ENCODE measurements at regions not wholly inside any gene's neighbourhood (a gene's known extent, or its start where the extent isn't known, plus 50 kb on each side); places are given as distances from the start of the nearest gene placed in this dataset.

DNA sequence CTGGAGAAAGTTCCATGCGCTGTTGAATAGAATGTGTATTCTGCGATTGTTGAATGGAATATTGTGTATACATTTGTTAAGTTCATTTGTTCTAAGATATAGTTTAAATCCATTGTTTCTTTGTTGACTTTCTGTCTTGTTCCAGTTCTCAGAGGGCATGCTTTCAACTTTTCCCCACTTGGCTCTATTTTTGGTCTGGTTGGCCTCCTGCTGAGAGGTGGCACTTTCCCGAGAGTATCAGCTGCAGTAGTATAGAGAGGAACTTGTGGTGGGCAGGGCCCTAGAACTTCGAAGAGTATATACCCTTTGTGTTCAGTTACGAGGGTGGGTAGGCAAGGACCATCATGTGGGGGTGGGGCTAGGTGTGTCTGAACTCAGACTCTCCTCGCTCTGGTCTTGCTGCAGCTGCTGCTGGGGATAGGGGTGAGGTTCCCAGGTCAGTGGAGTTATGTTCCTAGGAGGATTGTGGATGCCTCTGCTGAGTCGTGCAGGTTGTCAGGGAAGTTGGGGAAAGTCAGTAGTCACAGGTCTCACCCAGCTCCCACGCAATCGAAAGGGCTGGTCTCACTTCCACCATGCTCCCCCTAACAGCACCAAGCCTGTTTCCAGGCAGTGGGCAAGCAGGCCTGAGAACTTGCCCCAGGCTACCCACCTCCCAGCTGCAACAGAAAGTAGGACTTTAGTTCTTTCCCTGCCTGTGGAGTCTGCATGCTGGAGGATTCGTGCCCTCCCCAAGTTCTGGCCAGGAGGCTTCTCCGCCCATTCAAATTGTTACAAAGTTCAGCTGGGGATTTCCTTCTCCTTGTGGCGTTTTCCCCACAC is 118.9 kb upstream of the SSTR4 start:
- TF ChIP-seq, protein P1, sequence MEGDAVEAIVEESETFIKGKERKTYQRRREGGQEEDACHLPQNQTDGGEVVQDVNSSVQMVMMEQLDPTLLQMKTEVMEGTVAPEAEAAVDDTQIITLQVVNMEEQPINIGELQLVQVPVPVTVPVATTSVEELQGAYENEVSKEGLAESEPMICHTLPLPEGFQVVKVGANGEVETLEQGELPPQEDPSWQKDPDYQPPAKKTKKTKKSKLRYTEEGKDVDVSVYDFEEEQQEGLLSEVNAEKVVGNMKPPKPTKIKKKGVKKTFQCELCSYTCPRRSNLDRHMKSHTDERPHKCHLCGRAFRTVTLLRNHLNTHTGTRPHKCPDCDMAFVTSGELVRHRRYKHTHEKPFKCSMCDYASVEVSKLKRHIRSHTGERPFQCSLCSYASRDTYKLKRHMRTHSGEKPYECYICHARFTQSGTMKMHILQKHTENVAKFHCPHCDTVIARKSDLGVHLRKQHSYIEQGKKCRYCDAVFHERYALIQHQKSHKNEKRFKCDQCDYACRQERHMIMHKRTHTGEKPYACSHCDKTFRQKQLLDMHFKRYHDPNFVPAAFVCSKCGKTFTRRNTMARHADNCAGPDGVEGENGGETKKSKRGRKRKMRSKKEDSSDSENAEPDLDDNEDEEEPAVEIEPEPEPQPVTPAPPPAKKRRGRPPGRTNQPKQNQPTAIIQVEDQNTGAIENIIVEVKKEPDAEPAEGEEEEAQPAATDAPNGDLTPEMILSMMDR (IDR thresholded peaks at IDR 0.05; ENCODE audit: low read depth, low read length, missing input control): no peak
- TF ChIP-seq RAD21 (IDR thresholded peaks at IDR 0.05) (no peak), YY1 (IDR thresholded peaks at IDR 0.05) (no peak), GABPA (IDR thresholded peaks at IDR 0.05 in 1 of 2, conservative IDR thresholded peaks at IDR 0.05 in 1 of 2) (no peak), RXRA (IDR thresholded peaks at IDR 0.05) (no peak), JUND (IDR thresholded peaks at IDR 0.05) (no peak), TAF1 (conservative IDR thresholded peaks at IDR 0.05) (no peak), HNF4A (conservative IDR thresholded peaks at IDR 0.05) (no peak), HNF4G (IDR thresholded peaks at IDR 0.05) (no peak), NR2F2 (IDR thresholded peaks at IDR 0.05) (no peak)
- TF ChIP-seq, protein P2, sequence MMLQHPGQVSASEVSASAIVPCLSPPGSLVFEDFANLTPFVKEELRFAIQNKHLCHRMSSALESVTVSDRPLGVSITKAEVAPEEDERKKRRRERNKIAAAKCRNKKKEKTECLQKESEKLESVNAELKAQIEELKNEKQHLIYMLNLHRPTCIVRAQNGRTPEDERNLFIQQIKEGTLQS (IDR thresholded peaks at IDR 0.05): no peak
- TF ChIP-seq, protein P3, sequence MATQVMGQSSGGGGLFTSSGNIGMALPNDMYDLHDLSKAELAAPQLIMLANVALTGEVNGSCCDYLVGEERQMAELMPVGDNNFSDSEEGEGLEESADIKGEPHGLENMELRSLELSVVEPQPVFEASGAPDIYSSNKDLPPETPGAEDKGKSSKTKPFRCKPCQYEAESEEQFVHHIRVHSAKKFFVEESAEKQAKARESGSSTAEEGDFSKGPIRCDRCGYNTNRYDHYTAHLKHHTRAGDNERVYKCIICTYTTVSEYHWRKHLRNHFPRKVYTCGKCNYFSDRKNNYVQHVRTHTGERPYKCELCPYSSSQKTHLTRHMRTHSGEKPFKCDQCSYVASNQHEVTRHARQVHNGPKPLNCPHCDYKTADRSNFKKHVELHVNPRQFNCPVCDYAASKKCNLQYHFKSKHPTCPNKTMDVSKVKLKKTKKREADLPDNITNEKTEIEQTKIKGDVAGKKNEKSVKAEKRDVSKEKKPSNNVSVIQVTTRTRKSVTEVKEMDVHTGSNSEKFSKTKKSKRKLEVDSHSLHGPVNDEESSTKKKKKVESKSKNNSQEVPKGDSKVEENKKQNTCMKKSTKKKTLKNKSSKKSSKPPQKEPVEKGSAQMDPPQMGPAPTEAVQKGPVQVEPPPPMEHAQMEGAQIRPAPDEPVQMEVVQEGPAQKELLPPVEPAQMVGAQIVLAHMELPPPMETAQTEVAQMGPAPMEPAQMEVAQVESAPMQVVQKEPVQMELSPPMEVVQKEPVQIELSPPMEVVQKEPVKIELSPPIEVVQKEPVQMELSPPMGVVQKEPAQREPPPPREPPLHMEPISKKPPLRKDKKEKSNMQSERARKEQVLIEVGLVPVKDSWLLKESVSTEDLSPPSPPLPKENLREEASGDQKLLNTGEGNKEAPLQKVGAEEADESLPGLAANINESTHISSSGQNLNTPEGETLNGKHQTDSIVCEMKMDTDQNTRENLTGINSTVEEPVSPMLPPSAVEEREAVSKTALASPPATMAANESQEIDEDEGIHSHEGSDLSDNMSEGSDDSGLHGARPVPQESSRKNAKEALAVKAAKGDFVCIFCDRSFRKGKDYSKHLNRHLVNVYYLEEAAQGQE (IDR thresholded peaks at IDR 0.05): no peak
- TF ChIP-seq, protein P4, sequence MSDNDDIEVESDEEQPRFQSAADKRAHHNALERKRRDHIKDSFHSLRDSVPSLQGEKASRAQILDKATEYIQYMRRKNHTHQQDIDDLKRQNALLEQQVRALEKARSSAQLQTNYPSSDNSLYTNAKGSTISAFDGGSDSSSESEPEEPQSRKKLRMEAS (IDR thresholded peaks at IDR 0.05): no peak
- TF ChIP-seq, protein P5, sequence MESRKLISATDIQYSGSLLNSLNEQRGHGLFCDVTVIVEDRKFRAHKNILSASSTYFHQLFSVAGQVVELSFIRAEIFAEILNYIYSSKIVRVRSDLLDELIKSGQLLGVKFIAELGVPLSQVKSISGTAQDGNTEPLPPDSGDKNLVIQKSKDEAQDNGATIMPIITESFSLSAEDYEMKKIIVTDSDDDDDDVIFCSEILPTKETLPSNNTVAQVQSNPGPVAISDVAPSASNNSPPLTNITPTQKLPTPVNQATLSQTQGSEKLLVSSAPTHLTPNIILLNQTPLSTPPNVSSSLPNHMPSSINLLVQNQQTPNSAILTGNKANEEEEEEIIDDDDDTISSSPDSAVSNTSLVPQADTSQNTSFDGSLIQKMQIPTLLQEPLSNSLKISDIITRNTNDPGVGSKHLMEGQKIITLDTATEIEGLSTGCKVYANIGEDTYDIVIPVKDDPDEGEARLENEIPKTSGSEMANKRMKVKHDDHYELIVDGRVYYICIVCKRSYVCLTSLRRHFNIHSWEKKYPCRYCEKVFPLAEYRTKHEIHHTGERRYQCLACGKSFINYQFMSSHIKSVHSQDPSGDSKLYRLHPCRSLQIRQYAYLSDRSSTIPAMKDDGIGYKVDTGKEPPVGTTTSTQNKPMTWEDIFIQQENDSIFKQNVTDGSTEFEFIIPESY (IDR thresholded peaks at IDR 0.05): no peak
